SKM-1 (cell line): ENCODE measurements at regions not wholly inside any gene's neighbourhood (a gene's known extent, or its start where the extent isn't known, plus 50 kb on each side); places are given as distances from the start of the nearest gene placed in this dataset.
"Not testable (repeated sequence)": the region's sequence is repeated elsewhere in the genome, so short reads cannot be mapped to it uniquely, and the experiment has no call there.

ENCODE experiments used
- DNase-seq: peaks from one replicate; lab custom pipeline; 2025; ENCODE audit not compliant: unreplicated experiment; lab: John Stamatoyannopoulos, UW

- DNase-seq = no peak
These were observed 263.1 kb upstream of the KIAA1217 start for GRCh38 chr10:23945845-23946244.

GRCh38 chr10:23951841-23952240, 257.1 kb upstream of the KIAA1217 start:
- DNase-seq = no peak

- no peak for DNase-seq
These were observed 253.3 kb upstream of the KIAA1217 start for GRCh38 chr10:23955456-23956225.

GRCh38 chr10:23965123-23965522, 243.8 kb upstream of the KIAA1217 start:
- DNase-seq = no peak

GRCh38 chr10:23965880-23966279, 243.1 kb upstream of the KIAA1217 start:
- no peak for DNase-seq

GRCh38 chr10:23966504-23967051, 242.4 kb upstream of the KIAA1217 start:
- DNase-seq = no peak

GRCh38 chr10:23968301-23968700, 240.6 kb upstream of the KIAA1217 start:
- no peak for DNase-seq

GRCh38 chr10:23974746-23975272, 234.1 kb upstream of the KIAA1217 start:
- no peak for DNase-seq

- no peak for DNase-seq
These were observed 233.5 kb upstream of the KIAA1217 start for GRCh38 chr10:23975431-23975830.

GRCh38 chr10:23976275-23976674, 232.7 kb upstream of the KIAA1217 start:
- no peak for DNase-seq

- no peak for DNase-seq
These were observed 230.6 kb upstream of the KIAA1217 start for GRCh38 chr10:23978317-23978716.

GRCh38 chr10:23980094-23980493, 228.8 kb upstream of the KIAA1217 start:
- DNase-seq = no peak

- DNase-seq = no peak
These were observed 227.2 kb upstream of the KIAA1217 start for GRCh38 chr10:23981520-23982309.

- DNase-seq = not testable (repeated sequence)
These were observed 224.5 kb upstream of the KIAA1217 start for GRCh38 chr10:23984405-23984804.

- DNase-seq = no peak
These were observed 220.9 kb upstream of the KIAA1217 start for GRCh38 chr10:23988006-23988405.

GRCh38 chr10:23994459-23995046, 214.4 kb upstream of the KIAA1217 start:
- DNase-seq = no peak

GRCh38 chr10:23999445-23999844, 209.5 kb upstream of the KIAA1217 start:
- no peak for DNase-seq

GRCh38 chr10:24000271-24000813, 208.6 kb upstream of the KIAA1217 start:
- no peak for DNase-seq

- no peak for DNase-seq
These were observed 202.2 kb upstream of the KIAA1217 start for GRCh38 chr10:24006741-24007140.

GRCh38 chr10:24007359-24007758, 201.6 kb upstream of the KIAA1217 start:
- no peak for DNase-seq
